ENCODE measurements at regions not wholly inside any gene's neighbourhood (a gene's known extent, or its start where the extent isn't known, plus 50 kb on each side); places are given as distances from the start of the nearest gene placed in this dataset.

DNA sequence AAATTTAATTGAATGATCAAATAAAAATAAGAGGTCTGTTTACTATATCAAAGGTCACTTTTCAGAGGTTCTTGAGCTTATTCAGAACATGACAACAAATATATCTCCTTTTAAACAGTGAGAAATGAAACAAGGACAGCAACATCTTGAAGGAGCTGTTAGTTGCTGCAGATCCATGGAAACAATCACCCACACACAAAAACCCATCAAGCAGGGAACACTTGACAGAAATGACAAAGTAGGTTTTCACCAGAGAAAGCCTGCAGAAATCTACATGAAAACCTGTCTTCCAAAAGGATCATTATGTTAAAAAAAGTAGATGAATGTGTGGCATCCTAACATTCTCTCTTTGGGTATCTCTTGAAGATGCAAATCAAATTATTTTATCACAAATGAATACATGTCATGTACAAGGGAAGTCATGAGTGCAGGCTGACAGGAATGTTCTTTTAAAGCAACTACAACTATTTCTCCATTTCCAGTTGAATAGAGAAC, 203.0 kb downstream of the GRIA2 start:
- no peaks in the 10 kb centered on the region for H3K4me1 Mint-ChIP-seq
- H3K9me3 Mint-ChIP-seq: peaks cover 0 to 16% (median 6%) of the 10 kb centered on the region in 8 donors
- Histone ChIP-seq H3K27me3 (ENCODE audit: insufficient read depth, low read length) (no peaks in the 10 kb centered on the region), H3K27ac (ENCODE audit: low read depth, low read length) (no peak overlapping the region), H3K9me3 (ENCODE audit: control insufficient read depth in 1 of 2, low read length in 2 of 2) (peaks cover 0 to 5% of the 10 kb centered on the region in 2 donors), H3K36me3 (ENCODE audit: insufficient read depth, low read length) (no peaks in the 10 kb centered on the region), H3K4me3 (ENCODE audit: low read length in 2 of 2) (no peak overlapping the region), H3K4me1 (ENCODE audit: insufficient read depth, low read length) (no peaks in the 10 kb centered on the region)
- DNase-seq: no peak
- H3K27me3 Mint-ChIP-seq: no peaks in the 10 kb centered on the region
- ChIA-PET POLR2A (ENCODE audit: partially characterized antibody) (no interaction called here), CTCF (ENCODE audit: partially characterized antibody) (no interaction called here)
- no peak overlapping the region for H3K4me3 Mint-ChIP-seq
- no peaks in the 10 kb centered on the region for H3K36me3 Mint-ChIP-seq
- intact Hi-C loops (cut with micrococcal nuclease): no loop called here
- no peak overlapping the region for H3K27ac Mint-ChIP-seq

DNA sequence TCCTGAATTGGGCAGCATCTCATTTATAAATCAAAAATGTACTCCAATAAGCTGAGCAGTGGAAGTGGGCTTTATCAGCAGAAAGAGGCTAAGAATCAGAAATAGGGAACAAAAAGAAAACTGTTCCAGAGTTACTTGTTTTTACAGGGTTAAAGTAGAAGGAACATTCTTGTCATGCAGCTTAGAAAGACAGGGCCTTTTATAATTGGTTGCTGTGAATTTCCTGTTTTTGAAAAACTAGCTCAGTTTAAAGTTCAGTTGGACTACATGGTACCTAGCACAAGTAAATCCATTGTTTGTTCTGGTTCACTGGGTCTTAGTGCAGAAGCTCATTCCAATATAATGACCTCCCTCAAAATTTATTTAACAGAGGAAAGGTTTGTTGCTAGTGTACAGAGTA, 200.8 kb downstream of the GRIA2 start:
- H3K27me3 Mint-ChIP-seq: no peaks in the 10 kb centered on the region
- POLR2A ChIA-PET (ENCODE audit: partially characterized antibody): no interaction called here
- H3K4me3 Mint-ChIP-seq: no peak overlapping the region
- H3K4me1 ChIP-seq (ENCODE audit: insufficient read depth, low read length): no peaks in the 10 kb centered on the region
- no peaks in the 10 kb centered on the region for H3K27me3 ChIP-seq (ENCODE audit: insufficient read depth, low read length)
- peaks cover 0 to 5% of the 10 kb centered on the region in 2 donors for H3K9me3 ChIP-seq (ENCODE audit: control insufficient read depth in 1 of 2, low read length in 2 of 2)
- no peak overlapping the region for H3K27ac ChIP-seq (ENCODE audit: low read depth, low read length)
- intact Hi-C loops (cut with micrococcal nuclease): no loop called here
- H3K36me3 Mint-ChIP-seq: no peaks in the 10 kb centered on the region
- H3K4me3 ChIP-seq (ENCODE audit: low read length in 2 of 2): no peak overlapping the region
- H3K4me1 Mint-ChIP-seq: no peaks in the 10 kb centered on the region
- no peaks in the 10 kb centered on the region for H3K36me3 ChIP-seq (ENCODE audit: insufficient read depth, low read length)
- no peak for DNase-seq
- H3K9me3 Mint-ChIP-seq: peaks cover 0 to 8% (median 6%) of the 10 kb centered on the region in 8 donors
- no peak overlapping the region for H3K27ac Mint-ChIP-seq
- CTCF ChIA-PET (ENCODE audit: partially characterized antibody): no interaction called here
